OCI-LY1 (cell line): ENCODE measurements at regions not wholly inside any gene's neighbourhood (a gene's known extent, or its start where the extent isn't known, plus 50 kb on each side); places are given as distances from the start of the nearest gene placed in this dataset.

Source experiments
- H2AFZ ChIP-seq: fragments of 200-600 bp; sonication (generic), shearing (Covaris generic); 2 replicates; pipeline ENCODE4 v1.6.0; 2014; ENCODE audit warnings: antibody characterized with exemption, mild to moderate bottlenecking, low read length
- H3F3A ChIP-seq: fragments of 200-600 bp; sonication (generic), shearing (Covaris generic); 2 replicates; pipeline ENCODE4 v1.6.0; 2014; ENCODE audit warnings: mild to moderate bottlenecking, antibody characterized with exemption, low read length, moderate library complexity; ENCODE audit not compliant: insufficient read depth
- H3K27ac ChIP-seq: fragments of 200-600 bp; sonication (generic); 2 replicates; pipeline ENCODE4 v1.5.1; 2014; ENCODE audit warnings: low read length, mixed run types, mild to moderate bottlenecking, low read depth; ENCODE audit not compliant: poor library complexity, severe bottlenecking
- H3K27me3 ChIP-seq: fragments of 200-600 bp; sonication (generic); 2 replicates; pipeline ENCODE4 v1.6.0; 2014; ENCODE audit warnings: antibody characterized with exemption, mild to moderate bottlenecking, low read length, moderate library complexity; ENCODE audit not compliant: insufficient read depth
- H3K36me3 ChIP-seq: fragments of 200-600 bp; sonication (generic); 2 replicates; pipeline ENCODE4 v1.6.1; 2014; ENCODE audit warnings: mild to moderate bottlenecking, antibody characterized with exemption, low read length, moderate library complexity, mixed read lengths; ENCODE audit not compliant: insufficient read depth
- H3K4me1 ChIP-seq: fragments of 200-600 bp; sonication (generic); 2 replicates; pipeline ENCODE4 v1.5.1; 2014; ENCODE audit warnings: mild to moderate bottlenecking, low read length, moderate library complexity; ENCODE audit not compliant: insufficient read depth, severe bottlenecking
- H3K4me2 ChIP-seq: fragments of 200-600 bp; sonication (generic), shearing (Covaris generic); 2 replicates; pipeline ENCODE4 v1.6.1; 2014; ENCODE audit warnings: low read length
- H3K4me3 ChIP-seq: fragments of 200-600 bp; sonication (generic); 2 replicates; pipeline ENCODE4 v1.5.1; 2014; ENCODE audit warnings: low read length, low read depth, mild to moderate bottlenecking, mixed read lengths; ENCODE audit not compliant: poor library complexity, severe bottlenecking
- H3K79me2 ChIP-seq: fragments of 200-600 bp; shearing (Covaris generic); 2 replicates; pipeline ENCODE4 v1.6.1; 2016; ENCODE audit warnings: mixed run types, low read length, mixed read lengths; ENCODE audit not compliant: insufficient read depth
- H3K9ac ChIP-seq: fragments of 200-600 bp; sonication (generic), shearing (Covaris generic); 2 replicates; pipeline ENCODE4 v1.6.1; 2014; ENCODE audit warnings: mild to moderate bottlenecking, low read length, mixed read lengths
- H3K9me2 ChIP-seq: fragments of 200-600 bp; sonication (generic), shearing (Covaris generic); 2 replicates; pipeline ENCODE4 v1.6.1; 2014; ENCODE audit warnings: low read depth, mild to moderate bottlenecking, low read length, mixed read lengths
- H3K9me3 ChIP-seq: fragments of 200-600 bp; shearing (Covaris generic); 2 replicates; pipeline ENCODE4 v1.6.1; 2014; ENCODE audit warnings: low read length, mixed read lengths
- H4K20me1 ChIP-seq: fragments of 200-600 bp; sonication (generic), shearing (Covaris generic); 2 replicates; pipeline ENCODE4 v1.6.0; 2016; ENCODE audit warnings: mild to moderate bottlenecking, low read length; ENCODE audit not compliant: insufficient read depth
- EZH2 ChIP-seq: fragments of 200-600 bp; sonication (generic), shearing (Covaris generic); IDR thresholded peaks from 2 replicates; pipeline ENCODE4 v1.8.0; 2017; ENCODE audit warnings: borderline replicate concordance, mixed run types, mild to moderate bottlenecking, antibody characterized with exemption, low read length, moderate library complexity, mixed read lengths
- TF ChIP-seq, protein P1 (sequence below): fragments of 200-600 bp; sonication (generic), shearing (Covaris generic); IDR thresholded peaks from 2 replicates; pipeline ENCODE4 v1.5.1; 2017; ENCODE audit warnings: mild to moderate bottlenecking, antibody characterized with exemption, low read length, moderate library complexity, mixed read lengths

DNA sequence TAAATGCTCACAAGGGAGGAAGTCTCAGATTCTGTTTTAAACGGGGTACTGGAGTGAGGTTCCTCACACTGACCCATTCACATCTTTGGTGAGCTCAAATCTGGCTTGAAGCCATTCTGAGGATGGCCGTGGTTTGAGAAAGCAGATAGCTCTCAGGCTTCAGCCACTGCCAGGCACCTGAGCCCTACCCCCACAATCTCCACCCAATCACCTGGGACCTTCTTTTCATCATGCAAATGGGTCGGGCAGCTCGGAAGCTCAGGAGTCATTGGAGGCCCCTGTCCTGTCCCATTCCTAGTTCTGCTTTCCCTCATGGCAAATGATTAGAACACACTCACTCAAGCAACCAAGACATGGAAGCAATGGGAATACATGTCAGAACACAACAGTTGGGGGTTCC, 141.4 kb upstream of the ETS2 start:
- Histone ChIP-seq H3K4me1 (no peaks in the 10 kb centered on the region), H4K20me1 (no peaks in the 10 kb centered on the region), H3K79me2 (no peaks in the 10 kb centered on the region), H2AFZ (no peak overlapping the region), H3K27me3 (no peaks in the 10 kb centered on the region), H3K9me3 (no peaks in the 10 kb centered on the region), H3K9ac (no peak overlapping the region), H3K4me2 (no peak overlapping the region), H3F3A (no peaks in the 10 kb centered on the region), H3K27ac (no peak overlapping the region), H3K4me3 (no peak overlapping the region), H3K9me2 (no peaks in the 10 kb centered on the region), H3K36me3 (no peaks in the 10 kb centered on the region)
- no peak for TF ChIP-seq EZH2
- TF ChIP-seq, protein P1, sequence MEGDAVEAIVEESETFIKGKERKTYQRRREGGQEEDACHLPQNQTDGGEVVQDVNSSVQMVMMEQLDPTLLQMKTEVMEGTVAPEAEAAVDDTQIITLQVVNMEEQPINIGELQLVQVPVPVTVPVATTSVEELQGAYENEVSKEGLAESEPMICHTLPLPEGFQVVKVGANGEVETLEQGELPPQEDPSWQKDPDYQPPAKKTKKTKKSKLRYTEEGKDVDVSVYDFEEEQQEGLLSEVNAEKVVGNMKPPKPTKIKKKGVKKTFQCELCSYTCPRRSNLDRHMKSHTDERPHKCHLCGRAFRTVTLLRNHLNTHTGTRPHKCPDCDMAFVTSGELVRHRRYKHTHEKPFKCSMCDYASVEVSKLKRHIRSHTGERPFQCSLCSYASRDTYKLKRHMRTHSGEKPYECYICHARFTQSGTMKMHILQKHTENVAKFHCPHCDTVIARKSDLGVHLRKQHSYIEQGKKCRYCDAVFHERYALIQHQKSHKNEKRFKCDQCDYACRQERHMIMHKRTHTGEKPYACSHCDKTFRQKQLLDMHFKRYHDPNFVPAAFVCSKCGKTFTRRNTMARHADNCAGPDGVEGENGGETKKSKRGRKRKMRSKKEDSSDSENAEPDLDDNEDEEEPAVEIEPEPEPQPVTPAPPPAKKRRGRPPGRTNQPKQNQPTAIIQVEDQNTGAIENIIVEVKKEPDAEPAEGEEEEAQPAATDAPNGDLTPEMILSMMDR = no peak

DNA sequence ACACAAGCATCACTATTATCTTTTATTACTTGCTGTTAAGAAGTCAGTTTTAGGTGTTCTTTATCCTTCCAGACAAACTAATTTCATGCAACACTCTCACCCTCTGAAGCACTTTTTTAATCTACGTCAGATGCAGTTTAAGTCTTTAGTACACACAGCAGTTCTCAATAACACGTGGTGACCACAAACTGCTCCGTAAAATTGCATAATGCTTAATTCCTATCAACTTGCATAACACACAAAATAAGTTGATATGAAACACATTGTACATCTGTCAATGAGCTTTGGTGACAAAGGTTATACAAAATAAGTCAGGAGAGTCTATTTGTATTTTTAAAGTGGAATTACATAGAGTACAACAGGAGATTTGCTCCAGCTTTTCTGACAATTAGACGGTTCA, 140.9 kb upstream of the ETS2 start:
- Histone ChIP-seq H3K9me2 (no peaks in the 10 kb centered on the region), H3K27ac (no peak overlapping the region), H4K20me1 (no peaks in the 10 kb centered on the region), H3K4me1 (no peaks in the 10 kb centered on the region), H3K4me2 (no peak overlapping the region), H3K79me2 (no peaks in the 10 kb centered on the region), H3K27me3 (no peaks in the 10 kb centered on the region), H3K4me3 (no peak overlapping the region), H3F3A (no peaks in the 10 kb centered on the region), H3K36me3 (no peaks in the 10 kb centered on the region), H2AFZ (no peak overlapping the region), H3K9ac (no peak overlapping the region), H3K9me3 (no peaks in the 10 kb centered on the region)
- no peak for TF ChIP-seq EZH2
- TF ChIP-seq, protein P1 = no peak

DNA sequence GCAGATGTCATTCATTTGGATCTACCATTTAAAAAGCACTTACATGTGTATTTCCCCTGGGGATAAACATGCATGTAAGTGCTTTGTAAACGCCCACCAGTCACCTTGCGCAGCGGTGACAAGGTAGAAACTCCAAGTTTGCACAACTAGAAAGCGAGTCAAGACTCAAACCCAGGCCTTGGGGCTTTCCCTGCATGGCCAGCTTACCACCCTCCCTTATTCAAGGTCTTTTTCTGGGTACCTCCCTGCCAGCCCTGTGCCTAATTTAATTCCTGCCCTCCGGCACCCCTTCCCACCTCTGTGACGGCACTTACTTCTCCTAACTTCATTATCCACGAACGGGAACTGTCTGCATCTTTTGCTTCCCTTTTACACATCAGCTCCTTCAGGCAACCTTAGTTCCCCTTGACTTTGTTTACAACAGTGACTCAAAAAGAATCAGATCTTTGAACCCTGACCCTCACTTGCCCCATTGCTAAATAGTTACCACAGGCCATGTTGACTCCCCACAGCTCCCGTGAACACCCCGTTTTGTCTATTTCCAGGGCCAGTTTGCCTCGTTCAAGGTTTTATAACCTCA, 138.3 kb upstream of the ETS2 start:
- H3K27me3 ChIP-seq = no peaks in the 10 kb centered on the region
- H3K9ac ChIP-seq = no peak overlapping the region

More for the DNA sequence above, 138.3 kb upstream of the ETS2 start:
- no peak overlapping the region for H3K4me2 ChIP-seq
- no peaks in the 10 kb centered on the region for H3K36me3 ChIP-seq
- H3K79me2 ChIP-seq = no peaks in the 10 kb centered on the region
- no peak overlapping the region for H3K4me3 ChIP-seq
- TF ChIP-seq, protein P1 = no peak
- TF ChIP-seq EZH2 = no peak
- H4K20me1 ChIP-seq = no peaks in the 10 kb centered on the region
- no peak overlapping the region for H2AFZ ChIP-seq
- H3K9me3 ChIP-seq = no peaks in the 10 kb centered on the region
- no peaks in the 10 kb centered on the region for H3F3A ChIP-seq
- H3K4me1 ChIP-seq = no peaks in the 10 kb centered on the region
- H3K27ac ChIP-seq = no peak overlapping the region
- no peaks in the 10 kb centered on the region for H3K9me2 ChIP-seq
